ENCODE measurements at regions not wholly inside any gene's neighbourhood (a gene's known extent, or its start where the extent isn't known, plus 50 kb on each side); places are given as distances from the start of the nearest gene placed in this dataset.

DNA sequence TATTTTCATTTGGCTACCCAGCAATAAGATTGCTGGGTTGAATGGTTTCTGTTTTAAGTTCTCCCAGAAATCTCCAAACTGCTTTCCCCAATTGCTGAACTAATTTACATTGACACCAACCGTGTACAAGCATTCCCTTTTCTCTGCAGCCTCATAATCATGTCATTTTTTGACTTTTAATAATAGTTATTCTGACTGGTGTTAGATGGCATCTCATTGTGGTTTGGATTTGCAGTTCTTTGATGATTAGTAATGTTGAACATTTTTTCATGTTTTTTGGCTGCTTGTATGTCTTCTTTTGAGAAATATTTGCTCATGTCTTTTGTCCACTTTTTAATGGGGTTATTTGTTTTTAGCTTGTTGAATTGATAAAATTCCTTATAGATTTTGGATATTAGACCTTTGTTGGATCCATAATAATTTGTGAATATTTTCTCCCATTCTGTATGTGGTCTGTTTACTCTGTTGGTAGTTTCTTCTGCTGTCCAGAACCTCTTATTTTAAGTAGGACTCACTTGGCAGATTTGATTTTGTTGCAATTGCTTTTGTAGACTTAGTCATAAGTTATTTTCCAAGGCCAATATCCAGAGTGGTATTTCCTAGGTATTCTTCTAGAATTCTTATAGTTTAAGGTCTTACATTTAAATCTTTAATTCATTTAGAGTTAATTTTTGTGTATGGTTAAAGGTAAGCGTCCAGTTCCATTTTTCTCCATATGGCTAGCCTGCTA lies 793.7 kb downstream of the BRINP1 start:
- no peak overlapping the region for H3K4me3 ChIP-seq (ENCODE audit: low read depth, low read length)
- in situ Hi-C loops (cut with HindIII; ENCODE audit: low sequenced_read_pairs), result no loop called here
- TF ChIP-seq CTCF (IDR thresholded peaks at IDR 0.05; ENCODE audit: low read depth, low read length, missing control alignments), result no peak
- DNase-seq (ENCODE audit: low read depth), result no peak

GRCh38 chr9:118577121-118577520 lies 792.1 kb downstream of the BRINP1 start:
- peak; percentile 42 for DNase-seq (ENCODE audit: low read depth)
- H3K4me3 ChIP-seq (ENCODE audit: low read depth, low read length), result no peak overlapping the region
- in situ Hi-C loops (cut with HindIII; ENCODE audit: low sequenced_read_pairs), result no loop called here
- TF ChIP-seq CTCF (IDR thresholded peaks at IDR 0.05; ENCODE audit: low read depth, low read length, missing control alignments), result no peak

GRCh38 chr9:118578467-118578866 lies 790.8 kb downstream of the BRINP1 start:
- in situ Hi-C loops (cut with HindIII; ENCODE audit: low sequenced_read_pairs), result no loop called here
- H3K4me3 ChIP-seq (ENCODE audit: low read depth, low read length), result no peak overlapping the region
- DNase-seq (ENCODE audit: low read depth), result no peak
- TF ChIP-seq CTCF (IDR thresholded peaks at IDR 0.05; ENCODE audit: low read depth, low read length, missing control alignments), result no peak

GRCh38 chr9:118583414-118583813 lies 785.8 kb downstream of the BRINP1 start:
- in situ Hi-C loops (cut with HindIII; ENCODE audit: low sequenced_read_pairs), result no loop called here
- no peak for TF ChIP-seq CTCF (IDR thresholded peaks at IDR 0.05; ENCODE audit: low read depth, low read length, missing control alignments)
- H3K4me3 ChIP-seq (ENCODE audit: low read depth, low read length), result no peak overlapping the region
- no peak for DNase-seq (ENCODE audit: low read depth)

- DNase-seq (ENCODE audit: low read depth), result no peak
- in situ Hi-C loops (cut with HindIII; ENCODE audit: low sequenced_read_pairs), result no loop called here
- H3K4me3 ChIP-seq (ENCODE audit: low read depth, low read length), result no peak overlapping the region
- no peak for TF ChIP-seq CTCF (IDR thresholded peaks at IDR 0.05; ENCODE audit: low read depth, low read length, missing control alignments)
Measured at GRCh38 chr9:118586978-118587377, 782.3 kb downstream of the BRINP1 start.

DNA sequence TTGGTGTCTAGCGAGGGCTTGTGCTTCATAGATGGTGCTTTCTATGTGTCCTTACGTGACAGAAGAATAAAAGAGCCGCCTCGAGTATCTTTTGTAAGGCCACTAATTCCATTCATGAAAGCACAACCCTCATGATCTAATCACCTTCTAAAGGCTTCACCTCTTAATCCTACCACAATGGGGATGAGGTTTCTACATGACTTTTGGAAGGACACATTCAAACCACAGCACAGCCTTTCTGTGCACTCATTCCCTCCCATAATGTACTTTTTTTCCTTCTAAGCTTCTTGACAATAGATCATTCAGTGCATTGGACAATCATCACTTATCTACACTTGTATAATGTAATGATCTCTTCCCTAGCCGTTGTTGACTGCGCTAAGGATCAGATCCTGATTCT lies 774.8 kb downstream of the BRINP1 start:
- in situ Hi-C loops (cut with HindIII; ENCODE audit: low sequenced_read_pairs), result no loop called here
- H3K4me3 ChIP-seq (ENCODE audit: low read depth, low read length), result no peak overlapping the region
- DNase-seq (ENCODE audit: low read depth), result no peak
- TF ChIP-seq CTCF (IDR thresholded peaks at IDR 0.05; ENCODE audit: low read depth, low read length, missing control alignments), result no peak
